Vagina (tissue), 2 donors: ENCODE measurements at regions not wholly inside any gene's neighbourhood (a gene's known extent, or its start where the extent isn't known, plus 50 kb on each side); places are given as distances from the start of the nearest gene placed in this dataset.

Experiments
- POLR2A ChIP-seq, 2 donors: fragments of 450-650 bp; IDR thresholded peaks; one replicate each; pipeline ENCODE4 v1.6.1; 2017; ENCODE audit warnings: antibody characterized with exemption in 2 of 2, mild to moderate bottlenecking in 2 of 2, moderate library complexity in 2 of 2
- POLR2AphosphoS5 ChIP-seq, 2 donors: sonication (generic); formaldehyde crosslinking; IDR thresholded peaks; one replicate each; pipeline ENCODE4 v1.9.0; 2017; ENCODE audit warnings: antibody characterized with exemption in 2 of 2, mild to moderate bottlenecking in 2 of 2, low read depth in 1 of 2; ENCODE audit not compliant: insufficient read depth in 1 of 2
- TF ChIP-seq, protein P1 (sequence below), 3 experiments: fragments of 450-650 bp in 2 of 3; fragments of 200-600 bp in 1 of 3; sonication (generic) in 1 of 3; IDR thresholded peaks; one replicate each; pipeline ENCODE4 v1.5.1; 2017 to 2019; ENCODE audit warnings: antibody characterized with exemption in 3 of 3, mild to moderate bottlenecking in 2 of 3, moderate library complexity in 2 of 3

DNA sequence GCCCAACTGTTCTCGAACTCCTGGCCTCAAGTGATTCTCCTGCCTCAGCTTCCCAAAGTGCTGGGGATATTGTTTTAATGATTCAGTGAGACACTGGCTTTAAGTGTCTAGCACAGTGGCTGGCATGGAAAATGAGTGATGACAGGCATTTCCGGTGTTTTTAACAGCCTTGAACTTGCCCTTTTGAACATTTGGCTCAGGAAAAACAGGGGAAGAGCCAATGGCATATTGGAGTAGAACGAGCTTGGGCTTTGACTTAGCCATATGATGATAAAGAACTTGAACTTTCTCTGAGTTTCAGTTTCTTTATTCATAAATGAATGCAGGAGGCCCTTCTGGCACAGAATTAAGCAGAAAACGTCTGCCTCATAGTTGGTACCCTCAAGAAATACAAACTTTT is 145.0 kb upstream of the HS3ST4 start:
- TF ChIP-seq, protein P1, sequence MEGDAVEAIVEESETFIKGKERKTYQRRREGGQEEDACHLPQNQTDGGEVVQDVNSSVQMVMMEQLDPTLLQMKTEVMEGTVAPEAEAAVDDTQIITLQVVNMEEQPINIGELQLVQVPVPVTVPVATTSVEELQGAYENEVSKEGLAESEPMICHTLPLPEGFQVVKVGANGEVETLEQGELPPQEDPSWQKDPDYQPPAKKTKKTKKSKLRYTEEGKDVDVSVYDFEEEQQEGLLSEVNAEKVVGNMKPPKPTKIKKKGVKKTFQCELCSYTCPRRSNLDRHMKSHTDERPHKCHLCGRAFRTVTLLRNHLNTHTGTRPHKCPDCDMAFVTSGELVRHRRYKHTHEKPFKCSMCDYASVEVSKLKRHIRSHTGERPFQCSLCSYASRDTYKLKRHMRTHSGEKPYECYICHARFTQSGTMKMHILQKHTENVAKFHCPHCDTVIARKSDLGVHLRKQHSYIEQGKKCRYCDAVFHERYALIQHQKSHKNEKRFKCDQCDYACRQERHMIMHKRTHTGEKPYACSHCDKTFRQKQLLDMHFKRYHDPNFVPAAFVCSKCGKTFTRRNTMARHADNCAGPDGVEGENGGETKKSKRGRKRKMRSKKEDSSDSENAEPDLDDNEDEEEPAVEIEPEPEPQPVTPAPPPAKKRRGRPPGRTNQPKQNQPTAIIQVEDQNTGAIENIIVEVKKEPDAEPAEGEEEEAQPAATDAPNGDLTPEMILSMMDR (IDR thresholded peaks at IDR 0.05) = no peak
- TF ChIP-seq POLR2AphosphoS5 (IDR thresholded peaks at IDR 0.05; ENCODE audit: insufficient read depth in 1 of 2, low read depth in 1 of 2) = no peak
- TF ChIP-seq POLR2A (IDR thresholded peaks at IDR 0.05) = no peak
